Stimulated activated CD4-positive, alpha-beta T cell treated with anti-CD3 and anti-CD28 coated beads, Interleukin-15, amount 100 ng/mL, for 24 hours (primary cell): ENCODE measurements at regions not wholly inside any gene's neighbourhood (a gene's known extent, or its start where the extent isn't known, plus 50 kb on each side); places are given as distances from the start of the nearest gene placed in this dataset.
A peak's percentile ranks its signal among the peaks of the same experiment; 100 is the strongest.
"Not testable (repeated sequence)": the region's sequence is repeated elsewhere in the genome, so short reads cannot be mapped to it uniquely, and the experiment has no call there.

Experiments
- DNase-seq: peaks from one replicate; pipeline ENCODE4 v3.0.0-alpha.2; 2020

- DNase-seq: no peak
These were observed 152.2 kb downstream of the TRIM27 start for GRCh38 chr6:28771401-28772267.

- peak; percentile 22 for DNase-seq
These were observed 151.1 kb downstream of the TRIM27 start for GRCh38 chr6:28772480-28773381.

- no peak for DNase-seq
These were observed 149.3 kb downstream of the TRIM27 start for GRCh38 chr6:28774292-28775051.

GRCh38 chr6:28775052-28775376, 148.8 kb downstream of the TRIM27 start:
- no peak for DNase-seq

GRCh38 chr6:28775405-28776129, 148.2 kb downstream of the TRIM27 start:
- DNase-seq: no peak

- no peak for DNase-seq
These were observed 147.3 kb downstream of the TRIM27 start for GRCh38 chr6:28776269-28777146.

- no peak for DNase-seq
These were observed 146.7 kb downstream of the TRIM27 start for GRCh38 chr6:28777147-28777461.

- no peak for DNase-seq
These were observed 141.6 kb downstream of the TRIM27 start for GRCh38 chr6:28782113-28782673.

- no peak for DNase-seq
These were observed 137.7 kb downstream of the TRIM27 start for GRCh38 chr6:28785962-28786679.

- peak; percentile 66 for DNase-seq
These were observed 134.2 kb downstream of the TRIM27 start for GRCh38 chr6:28789553-28790083.

- no peak for DNase-seq
These were observed 132.8 kb downstream of the TRIM27 start for GRCh38 chr6:28791002-28791383.

- DNase-seq: peak; percentile 32
These were observed 129.4 kb downstream of the TRIM27 start for GRCh38 chr6:28794175-28795002.

GRCh38 chr6:28800647-28801046, 123.1 kb downstream of the TRIM27 start:
- not testable (repeated sequence) for DNase-seq

GRCh38 chr6:28802417-28803336, 121.1 kb downstream of the TRIM27 start:
- DNase-seq: peak; percentile 61

GRCh38 chr6:28803337-28803709, 120.5 kb downstream of the TRIM27 start:
- DNase-seq: no peak

GRCh38 chr6:28807682-28808280, 116.0 kb downstream of the TRIM27 start:
- peak; percentile 68 for DNase-seq

GRCh38 chr6:28808383-28808782, 115.4 kb downstream of the TRIM27 start:
- no peak for DNase-seq
